HL-60 (cell line): ENCODE measurements at regions not wholly inside any gene's neighbourhood (a gene's known extent, or its start where the extent isn't known, plus 50 kb on each side); places are given as distances from the start of the nearest gene placed in this dataset.

Experiments
- CTCF ChIP-seq: IDR thresholded peaks from one replicate; pipeline ENCODE4 v1.5.1; 2011; ENCODE audit warnings: low read length, control low read depth, inconsistent platforms; ENCODE audit not compliant: insufficient read depth
- GABPA ChIP-seq: IDR thresholded peaks from 2 replicates; pipeline ENCODE4 v1.6.1; 2012; ENCODE audit warnings: low read depth
- POLR2AphosphoS5 ChIP-seq: IDR thresholded peaks from 2 replicates; pipeline ENCODE4 v1.6.1; 2012; ENCODE audit warnings: low read depth
- TF ChIP-seq, protein P1 (sequence below): IDR thresholded peaks from 2 replicates; pipeline ENCODE4 v1.6.1; 2012; ENCODE audit warnings: low read depth; ENCODE audit not compliant: insufficient replicate concordance

DNA sequence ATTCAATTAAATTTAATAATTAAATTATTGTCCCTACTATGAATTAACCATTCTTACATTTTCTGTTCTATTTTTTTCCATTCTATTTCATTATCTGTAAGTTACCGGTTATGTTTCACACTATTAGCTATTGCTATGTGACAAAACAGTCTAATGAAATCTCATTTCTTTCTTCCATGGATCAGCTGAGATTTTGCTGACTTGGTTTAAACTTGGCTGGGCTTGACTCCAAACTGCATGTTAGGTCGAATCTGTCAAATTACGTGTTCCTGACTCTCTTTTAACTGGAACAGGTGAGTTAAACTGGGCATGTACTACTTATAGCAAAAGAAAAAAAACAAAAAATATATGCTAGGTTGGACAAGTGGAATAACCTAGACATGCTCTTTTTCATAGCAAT lies 1464.4 kb downstream of the OLFM4 start:
- no peak for TF ChIP-seq CTCF
- TF ChIP-seq GABPA: no peak
- TF ChIP-seq, protein P1, sequence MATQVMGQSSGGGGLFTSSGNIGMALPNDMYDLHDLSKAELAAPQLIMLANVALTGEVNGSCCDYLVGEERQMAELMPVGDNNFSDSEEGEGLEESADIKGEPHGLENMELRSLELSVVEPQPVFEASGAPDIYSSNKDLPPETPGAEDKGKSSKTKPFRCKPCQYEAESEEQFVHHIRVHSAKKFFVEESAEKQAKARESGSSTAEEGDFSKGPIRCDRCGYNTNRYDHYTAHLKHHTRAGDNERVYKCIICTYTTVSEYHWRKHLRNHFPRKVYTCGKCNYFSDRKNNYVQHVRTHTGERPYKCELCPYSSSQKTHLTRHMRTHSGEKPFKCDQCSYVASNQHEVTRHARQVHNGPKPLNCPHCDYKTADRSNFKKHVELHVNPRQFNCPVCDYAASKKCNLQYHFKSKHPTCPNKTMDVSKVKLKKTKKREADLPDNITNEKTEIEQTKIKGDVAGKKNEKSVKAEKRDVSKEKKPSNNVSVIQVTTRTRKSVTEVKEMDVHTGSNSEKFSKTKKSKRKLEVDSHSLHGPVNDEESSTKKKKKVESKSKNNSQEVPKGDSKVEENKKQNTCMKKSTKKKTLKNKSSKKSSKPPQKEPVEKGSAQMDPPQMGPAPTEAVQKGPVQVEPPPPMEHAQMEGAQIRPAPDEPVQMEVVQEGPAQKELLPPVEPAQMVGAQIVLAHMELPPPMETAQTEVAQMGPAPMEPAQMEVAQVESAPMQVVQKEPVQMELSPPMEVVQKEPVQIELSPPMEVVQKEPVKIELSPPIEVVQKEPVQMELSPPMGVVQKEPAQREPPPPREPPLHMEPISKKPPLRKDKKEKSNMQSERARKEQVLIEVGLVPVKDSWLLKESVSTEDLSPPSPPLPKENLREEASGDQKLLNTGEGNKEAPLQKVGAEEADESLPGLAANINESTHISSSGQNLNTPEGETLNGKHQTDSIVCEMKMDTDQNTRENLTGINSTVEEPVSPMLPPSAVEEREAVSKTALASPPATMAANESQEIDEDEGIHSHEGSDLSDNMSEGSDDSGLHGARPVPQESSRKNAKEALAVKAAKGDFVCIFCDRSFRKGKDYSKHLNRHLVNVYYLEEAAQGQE: no peak
- TF ChIP-seq POLR2AphosphoS5: no peak
